Endothelial cell of umbilical vein (primary cell): ENCODE measurements at regions not wholly inside any gene's neighbourhood (a gene's known extent, or its start where the extent isn't known, plus 50 kb on each side); places are given as distances from the start of the nearest gene placed in this dataset.

Experiments used
- BruUV-seq: library from RNA; stranded (reverse); fragments of 400-500 nt; replicated peaks from 2 replicates; lab custom pipeline; 2021; lab: Mats Ljungman, UMichigan
- CTCF ChIA-PET: fragments of 300-600, 350-600 bp; sonication (Branson Sonifier 250); formaldehyde crosslinking; loops from one replicate; lab custom pipeline; 2021; ENCODE audit warnings: antibody characterized with exemption, inconsistent platforms; lab: Charles Lee
- POLR2A ChIA-PET: fragments of 300-600, 350-600 bp; sonication (Branson Sonifier 250); formaldehyde crosslinking; loops from one replicate; lab custom pipeline; 2021; ENCODE audit warnings: antibody characterized with exemption, inconsistent platforms; lab: Charles Lee
- DNase-seq: peaks from one replicate; pipeline ENCODE4 v3.0.0-alpha.2; 2011; ENCODE audit warnings: low read depth, low spot score
- FAIRE-seq: peaks from 2 replicates; lab custom pipeline; 2011; peaks lifted over from hg19 to GRCh38; lab: Jason Lieb, UNC
- H2AFZ ChIP-seq: 2 replicates; pipeline ENCODE4 v1.6.0; 2012; ENCODE audit warnings: low read depth, low read length, control low read depth, inconsistent platforms
- H3K27ac ChIP-seq: 2 replicates; pipeline ENCODE4 v1.5.1; 2011; ENCODE audit warnings: low read depth, mild to moderate bottlenecking, control low read depth, low read length, moderate library complexity; ENCODE audit not compliant: insufficient read depth
- H3K27me3 ChIP-seq, 2 experiments: 2 replicates each; pipeline versions ENCODE4 v1.6.0 to v1.6.1; 2011; ENCODE audit warnings: low read length in 2 of 2, mixed read lengths in 1 of 2; ENCODE audit not compliant: control insufficient read depth in 2 of 2, insufficient read depth in 2 of 2
- H3K36me3 ChIP-seq, 2 experiments: 2 replicates in 1 of 2; 3 replicates in 1 of 2; pipeline ENCODE4 v1.5.1; 2011; ENCODE audit warnings: low read length in 2 of 2, mild to moderate bottlenecking in 1 of 2, moderate library complexity in 1 of 2; ENCODE audit not compliant: control insufficient read depth in 2 of 2, insufficient read depth in 2 of 2; ENCODE audit errors: extremely low read depth in 1 of 2
- H3K4me1 ChIP-seq: 3 replicates; pipeline ENCODE4 v1.5.1; 2011; ENCODE audit warnings: mild to moderate bottlenecking, low read length; ENCODE audit not compliant: control insufficient read depth, insufficient read depth; ENCODE audit errors: extremely low read depth
- H3K4me2 ChIP-seq: 2 replicates; pipeline ENCODE4 v1.6.1; 2011; ENCODE audit warnings: low read length, control low read depth, mixed read lengths; ENCODE audit not compliant: insufficient read depth
- H3K4me3 ChIP-seq, 3 experiments: fragments of 200-600 bp in 1 of 3; sonication (generic), shearing (Covaris generic) in 1 of 3; replicated peaks in 1 of 3; 2 replicates each; pipeline ENCODE4 v1.5.1; 2011 to 2016; ENCODE audit warnings: control low read depth in 3 of 3, low read length in 3 of 3, mild to moderate bottlenecking in 2 of 3, inconsistent platforms in 1 of 3, low read depth in 1 of 3, moderate library complexity in 1 of 3; ENCODE audit not compliant: insufficient read depth in 1 of 3
- H3K79me2 ChIP-seq: 2 replicates; pipeline ENCODE4 v1.6.0; 2012; ENCODE audit warnings: low read length, inconsistent platforms; ENCODE audit not compliant: control insufficient read depth, insufficient read depth
- H3K9ac ChIP-seq: replicated peaks from 2 replicates; pipeline ENCODE3; 2011; ENCODE audit warnings: low read length, control low read depth; ENCODE audit not compliant: insufficient read depth; ENCODE audit errors: extremely low read depth
- H3K9me1 ChIP-seq: replicated peaks from 3 replicates; pipeline ENCODE4 v1.6.0; 2011; ENCODE audit warnings: mild to moderate bottlenecking, low read length; ENCODE audit not compliant: control insufficient read depth, insufficient read depth; ENCODE audit errors: extremely low read depth
- H3K9me3 ChIP-seq: replicated peaks from 2 replicates; pipeline ENCODE4 v1.5.1; 2012; ENCODE audit warnings: low read length, inconsistent platforms; ENCODE audit not compliant: control insufficient read depth, insufficient read depth
- H4K20me1 ChIP-seq: replicated peaks from 2 replicates; pipeline ENCODE3; 2011; ENCODE audit warnings: mild to moderate bottlenecking, low read length; ENCODE audit not compliant: control insufficient read depth, insufficient read depth; ENCODE audit errors: extremely low read depth
- CTCF ChIP-seq, 2 donors: IDR thresholded peaks; 1 replicate in 1 of 2; 2 replicates in 1 of 2; pipeline ENCODE4 v1.5.1; 2011; ENCODE audit warnings: low read length in 2 of 2, mild to moderate bottlenecking in 2 of 2, moderate library complexity in 2 of 2, control low read depth in 1 of 2, inconsistent platforms in 1 of 2, low read depth in 1 of 2; ENCODE audit not compliant: insufficient read depth in 1 of 2; ENCODE audit errors: extremely low read depth in 1 of 2
- EZH2 ChIP-seq: IDR thresholded peaks from 2 replicates; pipeline ENCODE4 v1.6.1; 2012; ENCODE audit warnings: borderline replicate concordance, low read depth, mild to moderate bottlenecking, moderate library complexity, low read length, inconsistent platforms; ENCODE audit not compliant: severe bottlenecking
- FOS ChIP-seq: IDR thresholded peaks from 2 replicates; pipeline ENCODE4 v1.6.1; 2011; ENCODE audit warnings: mild to moderate bottlenecking, low read length, moderate library complexity, borderline replicate concordance; ENCODE audit not compliant: insufficient read depth
- GATA2 ChIP-seq: IDR thresholded peaks from 2 replicates; pipeline ENCODE4 v1.7.0; 2011; ENCODE audit warnings: low read depth, mild to moderate bottlenecking, moderate library complexity, mixed read lengths, low read length; ENCODE audit not compliant: insufficient read length, insufficient read depth
- JUN ChIP-seq: IDR thresholded peaks from 2 replicates; pipeline ENCODE4 v1.6.1; 2011; ENCODE audit warnings: borderline replicate concordance, low read depth; ENCODE audit not compliant: insufficient read length, insufficient read depth
- MAX ChIP-seq: IDR thresholded peaks from 2 replicates; pipeline ENCODE4 v1.6.1; 2011; ENCODE audit not compliant: insufficient read depth, insufficient read length
- MYC ChIP-seq: IDR thresholded peaks from one replicate; pipeline ENCODE4 v1.6.1; 2011; ENCODE audit warnings: mild to moderate bottlenecking, low read depth, low read length
- POLR2A ChIP-seq: IDR thresholded peaks from 2 replicates; pipeline ENCODE4 v1.6.1; 2012; ENCODE audit warnings: low read depth, mild to moderate bottlenecking, control low read depth, low read length
- POLR2AphosphoS5 ChIP-seq: IDR thresholded peaks from 2 replicates; pipeline ENCODE4 v1.6.1; 2012; ENCODE audit warnings: low read depth, mild to moderate bottlenecking, control low read depth, low read length, moderate library complexity; ENCODE audit not compliant: insufficient read depth
- dilution Hi-C: fragments of 300-500 bp; cut with MboI; formaldehyde crosslinking; loops from one replicate; pipeline ENCODE4 v1.15.0; 2019; ENCODE audit warnings: low sequenced_read_pairs; ENCODE audit not compliant: extremely low pct_ligation_motif_present
- intact Hi-C: fragments of 100-400 bp; cut with micrococcal nuclease; formaldehyde crosslinking; loops from one replicate; pipeline ENCODE4 v1.10.0; 2022

DNA sequence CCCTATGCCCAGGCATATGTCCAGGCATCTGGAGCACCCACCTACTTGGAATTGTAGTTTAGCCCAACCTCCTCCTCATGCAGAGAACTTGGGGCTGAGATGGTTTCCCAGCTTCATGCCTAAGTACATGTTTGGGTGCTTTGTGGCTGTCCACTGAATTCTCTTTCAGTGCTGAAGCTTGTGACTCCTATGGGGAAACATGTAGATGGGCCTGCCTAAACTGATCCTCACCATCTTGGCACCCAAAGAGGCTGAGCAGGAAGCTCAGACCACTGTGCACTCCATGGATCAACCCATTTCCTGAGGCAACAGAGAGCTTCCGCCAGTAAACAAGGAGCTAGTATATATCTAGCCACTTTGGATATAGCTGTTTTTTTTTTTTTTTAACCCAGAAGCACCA, 2733.7 kb downstream of the PCDH7 start:
- Histone ChIP-seq H3K4me3 (no peak overlapping the region), H2AFZ (no peak overlapping the region), H4K20me1 (no peaks in the 10 kb centered on the region), H3K9me1 (no peaks in the 10 kb centered on the region), H3K79me2 (no peaks in the 10 kb centered on the region), H3K4me2 (no peak overlapping the region), H3K36me3 (no peaks in the 10 kb centered on the region), H3K9me3 (no peaks in the 10 kb centered on the region), H3K9ac (no peak overlapping the region), H3K27me3 (no peaks in the 10 kb centered on the region), H3K27ac (no peak overlapping the region), H3K4me1 (no peaks in the 10 kb centered on the region)
- POLR2A ChIA-PET = no interaction called here
- no peak for DNase-seq
- no peak for FAIRE-seq
- dilution Hi-C loops (no loop called here), intact Hi-C loops (no loop called here)
- no peak for TF ChIP-seq GATA2
- TF ChIP-seq MYC = no peak
- no peak for TF ChIP-seq JUN
- TF ChIP-seq EZH2 = no peak
- TF ChIP-seq POLR2AphosphoS5 = no peak
- no peak for TF ChIP-seq CTCF (IDR thresholded peaks at IDR 0.05; ENCODE audit: extremely low read depth in 1 of 2, insufficient read depth in 1 of 2, low read depth in 1 of 2, low read length in 2 of 2)
- no peak for TF ChIP-seq MAX
- no peak for TF ChIP-seq FOS
- TF ChIP-seq POLR2A = no peak
- BruUV-seq = no TSS peak
- CTCF ChIA-PET = no interaction called here
